SIG-M5 treated with dmso at 0.1 percent for 504 hours (cell line): ENCODE measurements at regions not wholly inside any gene's neighbourhood (a gene's known extent, or its start where the extent isn't known, plus 50 kb on each side); places are given as distances from the start of the nearest gene placed in this dataset.

Experiments used
- DNase-seq: peaks from one replicate; lab custom pipeline; 2025; ENCODE audit not compliant: unreplicated experiment; lab: John Stamatoyannopoulos, UW

- DNase-seq: no peak
Observed at GRCh38 chr3:25130724-25131520, 297.1 kb upstream of the RARB start.

- DNase-seq: no peak
Observed at GRCh38 chr3:25133588-25133987, 294.5 kb upstream of the RARB start.

GRCh38 chr3:25137606-25138005 is 290.5 kb upstream of the RARB start:
- no peak for DNase-seq

- DNase-seq: no peak
Observed at GRCh38 chr3:25139267-25139666, 288.8 kb upstream of the RARB start.

- no peak for DNase-seq
Observed at GRCh38 chr3:25142609-25143355, 285.3 kb upstream of the RARB start.

GRCh38 chr3:25143356-25144025 is 284.6 kb upstream of the RARB start:
- no peak for DNase-seq

- DNase-seq: no peak
Observed at GRCh38 chr3:25144430-25144829, 283.6 kb upstream of the RARB start.

- DNase-seq: no peak
Observed at GRCh38 chr3:25145176-25145575, 282.9 kb upstream of the RARB start.

- DNase-seq: no peak
Observed at GRCh38 chr3:25150199-25150598, 277.9 kb upstream of the RARB start.

- no peak for DNase-seq
Observed at GRCh38 chr3:25151281-25151902, 276.7 kb upstream of the RARB start.

GRCh38 chr3:25151903-25152295 is 276.2 kb upstream of the RARB start:
- no peak for DNase-seq

GRCh38 chr3:25153136-25153535 is 274.9 kb upstream of the RARB start:
- no peak for DNase-seq

GRCh38 chr3:25153561-25153960 is 274.5 kb upstream of the RARB start:
- no peak for DNase-seq

- no peak for DNase-seq
Observed at GRCh38 chr3:25155652-25156471, 272.2 kb upstream of the RARB start.

GRCh38 chr3:25156626-25157025 is 271.4 kb upstream of the RARB start:
- DNase-seq: no peak

GRCh38 chr3:25165306-25165705 is 262.8 kb upstream of the RARB start:
- no peak for DNase-seq

GRCh38 chr3:25166016-25166415 is 262.0 kb upstream of the RARB start:
- DNase-seq: no peak

GRCh38 chr3:25169151-25169550 is 258.9 kb upstream of the RARB start:
- DNase-seq: no peak

- no peak for DNase-seq
Observed at GRCh38 chr3:25170021-25170420, 258.0 kb upstream of the RARB start.

GRCh38 chr3:25171118-25171807 is 256.8 kb upstream of the RARB start:
- DNase-seq: no peak
